Thyroid gland (tissue), 4 donors: ENCODE measurements at regions not wholly inside any gene's neighbourhood (a gene's known extent, or its start where the extent isn't known, plus 50 kb on each side); places are given as distances from the start of the nearest gene placed in this dataset.

Experiments used
- DNase-seq, 2 donors: peaks; one replicate each; pipeline ENCODE4 v3.0.0-alpha.2; 2019
- H3K27ac ChIP-seq, 3 donors: fragments of 200-600 bp; sonication (generic); 1 replicate in 2 of 3; 2 replicates in 1 of 3; pipeline ENCODE4 v1.5.1; 2016 to 2019; ENCODE audit warnings: mild to moderate bottlenecking in 1 of 3, moderate library complexity in 1 of 3
- H3K27me3 ChIP-seq: fragments of 200-600 bp; sonication (generic); one replicate; pipeline ENCODE4 v1.5.1; 2019
- H3K36me3 ChIP-seq, 2 donors: fragments of 200-600 bp; sonication (generic); one replicate each; pipeline ENCODE4 v1.5.1; 2016 to 2019
- H3K4me1 ChIP-seq, 2 donors: fragments of 200-600 bp; sonication (generic); one replicate each; pipeline ENCODE4 v1.5.1; 2017 to 2019
- H3K4me3 ChIP-seq, 3 donors: fragments of 200-600 bp; sonication (generic); replicated peaks in 1 of 3; 1 replicate in 2 of 3; 2 replicates in 1 of 3; pipeline ENCODE4 v1.5.1; 2016; ENCODE audit warnings: mild to moderate bottlenecking in 1 of 3
- H3K9me3 ChIP-seq: fragments of 200-600 bp; sonication (generic); one replicate; pipeline ENCODE4 v1.5.1; 2017
- POLR2A ChIP-seq, 2 donors: fragments of 450-650 bp; IDR thresholded peaks; one replicate each; pipeline ENCODE4 v1.6.1; 2017; ENCODE audit warnings: antibody characterized with exemption in 2 of 2, mild to moderate bottlenecking in 2 of 2, moderate library complexity in 1 of 2
- WGBS, 2 donors: methylation state at CpG; one replicate each; pipeline ENCODE4 v1.1.5; 2017; 5-methylcytosine and 5-hydroxymethylcytosine counted together
- intact Hi-C: fragments of 100-400 bp; cut with DNase I; formaldehyde crosslinking; loops from one replicate; pipeline ENCODE4 v1.15.1; 2023
- TF ChIP-seq, protein P1 (sequence below), 6 experiments: fragments of 200-600 bp in 3 of 6; fragments of 450-650 bp in 3 of 6; sonication (generic) in 3 of 6; IDR thresholded peaks; one replicate each; pipeline ENCODE4 v1.5.1; 2016 to 2019; ENCODE audit warnings: antibody characterized with exemption in 6 of 6, mild to moderate bottlenecking in 2 of 6, inconsistent platforms in 1 of 6, moderate library complexity in 1 of 6

DNA sequence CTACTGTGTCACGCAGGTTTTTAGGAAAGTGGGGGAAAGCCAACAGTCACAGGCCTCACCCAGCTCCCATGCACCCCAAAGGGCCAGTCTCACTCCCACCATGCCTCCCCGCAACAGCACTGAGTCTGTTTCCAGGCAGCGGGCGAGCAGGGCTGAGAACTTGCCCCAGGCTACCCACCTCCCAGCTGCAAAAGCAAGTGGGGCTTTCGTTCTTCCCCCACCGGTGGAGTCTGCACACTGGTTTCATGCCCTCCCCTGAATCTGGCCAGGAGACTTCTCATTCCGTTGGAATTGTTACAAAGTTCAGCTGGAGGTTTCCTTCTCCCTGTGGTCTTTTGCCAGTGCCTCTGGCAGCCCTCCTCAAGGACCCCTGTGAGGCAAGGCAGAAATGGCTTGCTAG lies 53.6 kb upstream of the KCNJ15 start:
- Histone ChIP-seq H3K4me3 (no peak overlapping the region), H3K36me3 (no peaks in the 10 kb centered on the region), H3K4me1 (no peaks in the 10 kb centered on the region), H3K27ac (no peak overlapping the region), H3K27me3 (no peaks in the 10 kb centered on the region), H3K9me3 (no peaks in the 10 kb centered on the region)
- WGBS, 2 donors = 94% methylated on average over 6 to 7 of the region's 7 CpGs
- TF ChIP-seq POLR2A (IDR thresholded peaks at IDR 0.05) = no peak
- TF ChIP-seq, protein P1, sequence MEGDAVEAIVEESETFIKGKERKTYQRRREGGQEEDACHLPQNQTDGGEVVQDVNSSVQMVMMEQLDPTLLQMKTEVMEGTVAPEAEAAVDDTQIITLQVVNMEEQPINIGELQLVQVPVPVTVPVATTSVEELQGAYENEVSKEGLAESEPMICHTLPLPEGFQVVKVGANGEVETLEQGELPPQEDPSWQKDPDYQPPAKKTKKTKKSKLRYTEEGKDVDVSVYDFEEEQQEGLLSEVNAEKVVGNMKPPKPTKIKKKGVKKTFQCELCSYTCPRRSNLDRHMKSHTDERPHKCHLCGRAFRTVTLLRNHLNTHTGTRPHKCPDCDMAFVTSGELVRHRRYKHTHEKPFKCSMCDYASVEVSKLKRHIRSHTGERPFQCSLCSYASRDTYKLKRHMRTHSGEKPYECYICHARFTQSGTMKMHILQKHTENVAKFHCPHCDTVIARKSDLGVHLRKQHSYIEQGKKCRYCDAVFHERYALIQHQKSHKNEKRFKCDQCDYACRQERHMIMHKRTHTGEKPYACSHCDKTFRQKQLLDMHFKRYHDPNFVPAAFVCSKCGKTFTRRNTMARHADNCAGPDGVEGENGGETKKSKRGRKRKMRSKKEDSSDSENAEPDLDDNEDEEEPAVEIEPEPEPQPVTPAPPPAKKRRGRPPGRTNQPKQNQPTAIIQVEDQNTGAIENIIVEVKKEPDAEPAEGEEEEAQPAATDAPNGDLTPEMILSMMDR (IDR thresholded peaks at IDR 0.05) = no peak
- intact Hi-C loops = no loop called here
- DNase-seq = no peak

DNA sequence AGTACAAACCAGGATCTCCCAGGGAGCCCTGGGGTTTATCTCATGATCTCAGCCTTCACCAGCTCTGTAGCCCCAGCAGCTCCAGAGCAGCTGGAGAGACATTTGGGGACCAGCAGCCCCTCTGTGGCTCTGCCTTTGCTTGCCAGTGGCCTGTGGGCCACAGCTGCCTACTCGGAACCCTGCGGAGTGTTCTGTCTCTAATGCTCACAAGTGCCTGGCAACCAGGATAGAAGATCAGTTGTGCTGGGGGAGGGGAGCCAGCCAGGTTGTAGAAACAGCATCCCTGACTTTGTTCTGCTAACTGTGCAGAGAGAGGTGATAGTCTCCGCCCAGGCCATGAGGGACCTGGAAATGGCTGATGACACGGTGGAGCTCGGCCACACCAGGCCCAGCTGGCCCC lies 50.9 kb upstream of the KCNJ15 start:
- Histone ChIP-seq H3K36me3 (no peaks in the 10 kb centered on the region), H3K4me3 (no peak overlapping the region), H3K27me3 (no peaks in the 10 kb centered on the region), H3K9me3 (no peaks in the 10 kb centered on the region), H3K27ac (no peak overlapping the region), H3K4me1 (no peaks in the 10 kb centered on the region)
- TF ChIP-seq, protein P1 (IDR thresholded peaks at IDR 0.05) = no peak
- no peak for TF ChIP-seq POLR2A (IDR thresholded peaks at IDR 0.05)
- 84 to 93% methylated on average over 4 to 5 of the region's 5 CpGs for WGBS, 2 donors
- no peak for DNase-seq
- intact Hi-C loops = no loop called here

DNA sequence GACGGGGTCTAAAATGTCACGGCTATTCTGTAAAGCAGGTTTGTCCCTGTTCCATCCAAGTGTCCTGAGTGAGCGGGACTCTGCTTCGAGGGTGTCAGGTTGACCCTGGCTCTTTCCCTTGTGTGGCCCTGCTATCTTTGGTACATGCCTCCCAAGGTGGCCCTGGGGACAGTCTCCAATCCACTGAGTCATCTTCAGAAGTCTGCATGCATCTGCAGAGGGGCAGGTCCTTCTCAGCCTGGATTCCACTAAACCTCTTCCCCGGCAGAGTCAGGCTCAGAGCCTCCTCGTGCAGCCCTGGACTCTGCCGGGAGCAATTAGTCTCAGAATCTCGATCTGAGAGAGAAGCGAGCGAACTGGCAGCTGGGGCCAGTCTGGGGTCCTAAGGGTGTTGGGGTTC lies 50.1 kb upstream of the KCNJ15 start:
- 88 to 90% methylated on average over 10 of the region's 10 CpGs for WGBS, 2 donors
- Histone ChIP-seq H3K4me3 (no peak overlapping the region), H3K4me1 (no peaks in the 10 kb centered on the region), H3K27ac (no peak overlapping the region), H3K9me3 (no peaks in the 10 kb centered on the region), H3K27me3 (no peaks in the 10 kb centered on the region), H3K36me3 (no peaks in the 10 kb centered on the region)
- DNase-seq = no peak
- intact Hi-C loops = no loop called here
- no peak for TF ChIP-seq POLR2A (IDR thresholded peaks at IDR 0.05)
- TF ChIP-seq, protein P1 (IDR thresholded peaks at IDR 0.05) = no peak
